GM19023 (cell line): ENCODE measurements at regions not wholly inside any gene's neighbourhood (a gene's known extent, or its start where the extent isn't known, plus 50 kb on each side); places are given as distances from the start of the nearest gene placed in this dataset.
"Not testable (repeated sequence)": the region's sequence is repeated elsewhere in the genome, so short reads cannot be mapped to it uniquely, and the experiment has no call there.

Experiments
- ATAC-seq: cut with Tn5 transposase; IDR thresholded peaks from one replicate; pipeline ENCODE4 v1.9.1; 2021; ENCODE audit warnings: mild to moderate bottlenecking, moderate library complexity; ENCODE audit not compliant: unreplicated experiment

- ATAC-seq = no peak
Measured at GRCh38 chr3:145070795-145071194, 1090.2 kb downstream of the PLOD2 start.

- ATAC-seq = no peak
Measured at GRCh38 chr3:145079436-145079835, 1081.5 kb downstream of the PLOD2 start.

DNA sequence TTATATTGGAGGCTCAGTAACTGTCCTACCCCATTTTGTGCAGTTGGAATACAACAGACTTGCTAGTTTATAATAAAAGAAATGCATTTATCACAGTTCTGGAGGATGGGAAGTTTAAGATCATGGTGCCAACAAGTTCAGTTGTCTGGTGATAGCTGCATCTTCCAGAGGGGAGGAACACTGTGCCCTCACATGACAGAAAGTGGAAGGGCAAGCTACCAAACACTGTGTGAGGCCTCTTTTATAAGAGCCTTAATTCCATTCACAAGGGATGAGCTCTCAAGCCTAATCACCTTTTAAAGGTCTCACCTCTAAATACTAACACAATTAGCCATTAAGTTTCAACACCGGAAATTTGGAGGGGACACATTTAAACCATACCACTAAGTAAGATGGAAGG is 1073.9 kb downstream of the PLOD2 start:
- ATAC-seq = no peak

DNA sequence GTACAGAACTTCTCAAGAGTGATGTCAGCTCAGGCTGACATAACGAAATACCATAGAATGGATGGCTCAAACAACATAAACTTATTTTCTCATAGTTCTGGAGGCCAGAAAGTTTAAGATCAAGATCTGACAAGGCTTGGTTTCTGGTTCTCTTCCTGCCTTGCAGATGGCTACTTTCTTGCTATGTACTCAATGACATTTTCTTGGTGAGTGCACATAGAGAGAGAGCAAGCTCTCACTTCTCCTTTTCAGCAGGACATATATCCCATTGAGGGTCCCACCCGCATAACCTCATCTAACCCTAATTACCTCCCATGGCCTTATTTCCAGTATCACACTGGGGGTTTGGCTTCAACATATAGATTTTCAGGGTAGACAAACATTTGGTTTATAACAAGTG is 1072.1 kb downstream of the PLOD2 start:
- ATAC-seq = peak; percentile 78

- peak; percentile 13 for ATAC-seq
Measured at GRCh38 chr3:145089337-145089736, 1071.6 kb downstream of the PLOD2 start.

DNA sequence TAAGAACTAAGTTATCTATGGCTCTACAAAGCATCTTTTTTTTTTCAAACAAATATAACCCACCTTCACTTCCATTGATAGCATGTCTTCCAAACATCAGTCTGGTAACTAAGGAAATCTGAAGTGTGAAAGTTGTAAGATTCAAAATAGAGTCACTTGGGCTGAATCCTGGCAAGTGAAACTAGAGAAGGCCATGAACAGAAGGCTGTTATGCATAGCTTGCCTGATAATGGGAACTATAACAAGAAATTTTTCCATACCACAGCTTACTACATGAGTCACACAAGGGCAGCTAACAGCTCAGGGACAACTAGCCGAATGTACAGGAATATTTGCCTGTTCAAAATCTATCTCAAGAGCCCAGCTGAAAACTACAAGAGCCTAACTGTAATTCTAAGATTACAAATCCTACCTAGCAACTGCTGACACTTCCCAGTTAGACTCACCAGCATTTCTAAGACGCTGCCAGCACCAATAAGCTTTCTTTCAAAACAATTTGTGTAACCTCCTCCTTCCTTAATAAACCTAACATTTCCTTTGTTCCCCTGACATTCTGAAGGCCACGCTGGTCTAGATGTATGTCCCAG is 1066.5 kb downstream of the PLOD2 start:
- peak; percentile 94 for ATAC-seq

GRCh38 chr3:145111141-145111540 is 1049.8 kb downstream of the PLOD2 start:
- ATAC-seq = not testable (repeated sequence)

- ATAC-seq = no peak
Measured at GRCh38 chr3:145116769-145117168, 1044.2 kb downstream of the PLOD2 start.

GRCh38 chr3:145118303-145118702 is 1042.7 kb downstream of the PLOD2 start:
- ATAC-seq = no peak

DNA sequence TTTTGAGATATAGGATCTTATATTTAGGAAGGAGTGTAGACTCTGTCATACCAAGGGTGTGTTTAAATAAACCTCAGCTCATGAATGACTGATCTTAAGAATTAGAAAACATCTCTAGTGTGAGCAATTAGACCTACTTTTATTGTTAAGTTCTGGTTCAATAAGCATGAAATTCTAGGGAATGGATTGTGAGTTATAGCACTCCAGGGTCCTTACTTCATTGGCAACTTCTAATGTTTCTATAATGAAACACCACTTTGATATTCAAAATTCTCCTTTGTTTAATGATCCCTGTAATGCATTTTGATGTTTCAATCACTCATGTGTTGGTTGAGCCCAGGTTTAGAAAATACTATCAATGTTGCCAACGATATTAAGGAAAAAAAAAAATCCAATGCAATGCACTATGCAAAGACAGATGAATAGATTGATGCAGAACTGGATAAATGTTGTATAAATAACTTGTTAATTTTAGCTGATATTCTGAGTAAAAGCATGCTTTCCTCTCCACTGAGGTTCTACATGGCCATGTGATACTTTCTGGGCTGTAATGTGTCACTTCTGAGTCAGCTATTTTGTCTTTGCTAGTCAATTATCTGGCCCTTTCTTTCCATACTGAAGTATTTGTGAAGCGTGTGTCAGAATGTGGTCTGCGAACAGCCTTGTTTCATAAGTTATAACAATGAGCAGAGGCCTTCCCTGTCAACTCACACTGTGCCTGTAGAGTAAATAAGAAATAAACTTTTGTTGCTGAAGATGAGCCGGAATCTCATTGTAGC is 1035.9 kb downstream of the PLOD2 start:
- ATAC-seq = no peak

- no peak for ATAC-seq
Measured at GRCh38 chr3:145133281-145133680, 1027.7 kb downstream of the PLOD2 start.

DNA sequence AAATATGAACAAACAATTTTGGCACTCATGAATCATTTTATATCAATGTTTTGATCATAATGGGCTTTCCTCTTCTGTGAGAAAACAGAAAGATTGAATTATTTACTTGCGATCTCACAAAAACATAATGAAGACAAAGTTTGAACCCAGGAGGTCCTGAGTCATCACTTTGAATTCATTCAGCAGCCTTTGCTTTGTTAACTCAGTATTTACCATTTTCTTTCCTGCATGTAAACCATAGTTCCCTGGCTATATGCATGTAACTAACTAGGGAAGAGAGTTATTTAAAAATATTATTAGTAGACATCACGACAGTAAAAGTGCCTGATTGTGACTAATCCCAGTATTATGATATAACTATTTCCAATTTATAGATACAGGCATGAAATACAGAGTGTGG is 1026.2 kb downstream of the PLOD2 start:
- no peak for ATAC-seq

GRCh38 chr3:145144361-145144760 is 1016.6 kb downstream of the PLOD2 start:
- no peak for ATAC-seq

GRCh38 chr3:145145461-145145860 is 1015.5 kb downstream of the PLOD2 start:
- ATAC-seq = no peak

GRCh38 chr3:145159640-145160039 is 1001.3 kb downstream of the PLOD2 start:
- ATAC-seq = no peak

DNA sequence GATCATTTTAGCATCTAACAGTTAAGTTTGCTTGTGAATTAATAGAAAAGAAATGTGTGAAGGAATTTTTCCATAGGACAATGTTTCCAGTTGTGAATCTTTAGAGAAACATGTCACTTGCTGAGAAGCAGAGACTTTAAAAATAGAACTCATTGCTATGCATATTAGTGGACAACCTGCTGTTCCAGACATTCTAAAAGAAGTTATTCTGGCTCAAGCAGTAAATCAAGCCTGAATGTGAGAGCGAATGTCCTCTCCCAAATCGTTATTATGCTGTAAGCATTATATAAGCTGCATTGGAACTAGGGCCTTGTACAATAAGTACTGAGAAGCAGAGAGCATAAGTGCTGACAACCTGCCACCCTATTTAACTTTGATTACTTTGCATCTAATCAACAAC is 990.9 kb downstream of the PLOD2 start:
- no peak for ATAC-seq

DNA sequence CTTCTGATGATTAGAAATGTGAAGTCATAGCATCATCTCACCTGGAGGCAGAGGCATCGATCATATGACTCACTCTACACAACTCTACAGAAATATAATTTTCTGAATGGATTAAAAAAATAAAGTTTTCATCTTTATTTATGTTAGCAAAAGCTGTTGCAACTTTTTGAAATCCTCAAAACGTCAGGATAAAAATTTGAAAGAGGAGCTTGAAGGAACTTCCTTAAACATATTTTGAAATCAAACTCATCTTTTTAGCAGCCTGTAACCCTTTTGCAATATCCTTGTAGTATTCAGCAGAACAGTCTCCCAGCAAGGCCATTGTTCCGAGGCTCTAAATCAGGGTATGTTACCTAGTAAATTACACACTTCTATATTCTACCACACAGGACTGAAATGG is 985.4 kb downstream of the PLOD2 start:
- ATAC-seq = no peak

GRCh38 chr3:145176907-145177306 is 984.1 kb downstream of the PLOD2 start:
- ATAC-seq = no peak

GRCh38 chr3:145177828-145178227 is 983.2 kb downstream of the PLOD2 start:
- no peak for ATAC-seq

- ATAC-seq = no peak
Measured at GRCh38 chr3:145182196-145182911, 978.6 kb downstream of the PLOD2 start.

DNA sequence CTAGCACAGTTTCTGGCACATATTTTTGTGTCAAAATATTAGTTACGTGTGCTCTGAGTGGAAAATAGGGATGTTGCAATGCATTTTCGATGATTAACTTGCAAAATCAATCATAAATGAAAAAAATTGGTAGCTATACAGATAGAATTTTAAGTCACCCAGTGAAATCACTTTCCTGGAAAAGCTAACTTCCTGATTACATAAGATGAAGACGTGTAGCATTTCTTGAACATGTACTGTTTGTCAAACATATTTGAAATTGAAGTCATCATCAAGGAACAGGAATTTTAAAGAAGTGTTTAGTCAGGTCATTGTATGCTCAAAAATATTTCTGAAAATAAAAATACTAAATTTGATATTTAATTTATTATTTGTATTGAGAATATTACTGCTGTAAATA is 977.7 kb downstream of the PLOD2 start:
- no peak for ATAC-seq
